IMR-90 (cell line): ENCODE measurements at regions not wholly inside any gene's neighbourhood (a gene's known extent, or its start where the extent isn't known, plus 50 kb on each side); places are given as distances from the start of the nearest gene placed in this dataset.

Experiments
- ATAC-seq: fragments of 200-7000 bp; cut with Tn5 transposase; 2 replicates; pipeline ENCODE4 v1.9.1; 2020; ENCODE audit warnings: low read depth, mild to moderate bottlenecking, moderate library complexity
- BruUV-seq: library from RNA; stranded (reverse); fragments of 400-500 nt; replicated peaks from 2 replicates; lab custom pipeline; 2021; lab: Mats Ljungman, UMichigan
- CTCF ChIA-PET: fragments of 300-600 bp; formaldehyde crosslinking; extraction: SDS; loops from one replicate; lab custom pipeline; 2021; ENCODE audit warnings: antibody characterized with exemption; lab: Yijun Ruan, JAX
- POLR2A ChIA-PET: fragments of 300-600 bp; sonication (Branson Sonifier 250); formaldehyde crosslinking; loops from one replicate; lab custom pipeline; 2022; ENCODE audit warnings: antibody characterized with exemption; ENCODE audit not compliant: unreplicated experiment; lab: Charles Lee
- DNase-seq: peaks from one replicate; pipeline ENCODE4 v3.0.0; 2013
- H2AFZ ChIP-seq: replicated peaks from 2 replicates; pipeline ENCODE3; 2013; ENCODE audit warnings: low read length, mild to moderate bottlenecking; ENCODE audit not compliant: poor library complexity
- H2AK5ac ChIP-seq: 2 replicates; pipeline ENCODE4 v1.6.1; 2013; ENCODE audit warnings: low read depth, low read length, inconsistent platforms
- H2AK9ac ChIP-seq: replicated peaks from 2 replicates; pipeline ENCODE3; 2013; ENCODE audit warnings: mild to moderate bottlenecking, low read depth, low read length, moderate library complexity; ENCODE audit not compliant: poor library complexity
- H2BK120ac ChIP-seq: 2 replicates; pipeline ENCODE4 v1.6.1; 2013; ENCODE audit warnings: low read depth, low read length, inconsistent platforms
- H2BK15ac ChIP-seq: 3 replicates; pipeline ENCODE4 v1.6.1; 2013; ENCODE audit warnings: low read depth, low read length, inconsistent platforms
- H2BK20ac ChIP-seq: 2 replicates; pipeline ENCODE4 v1.6.1; 2013; ENCODE audit warnings: low read depth, mild to moderate bottlenecking, inconsistent platforms, low read length, moderate library complexity
- H2BK5ac ChIP-seq: 2 replicates; pipeline ENCODE4 v1.6.1; 2013; ENCODE audit warnings: mild to moderate bottlenecking, low read depth, low read length, inconsistent platforms; ENCODE audit not compliant: poor library complexity, severe bottlenecking
- H3K14ac ChIP-seq: replicated peaks from 2 replicates; pipeline ENCODE4 v1.6.1; 2013; ENCODE audit warnings: low read depth, low read length, inconsistent platforms
- H3K18ac ChIP-seq: 2 replicates; pipeline ENCODE4 v1.6.1; 2013; ENCODE audit warnings: low read depth, low read length, control low read depth
- H3K23ac ChIP-seq: 2 replicates; pipeline ENCODE4 v1.6.1; 2013; ENCODE audit warnings: low read depth, low read length, inconsistent platforms
- H3K27ac ChIP-seq: 2 replicates; pipeline ENCODE4 v1.5.1; 2013; ENCODE audit warnings: mild to moderate bottlenecking, control low read depth, low read length; ENCODE audit not compliant: insufficient read depth
- H3K27me3 ChIP-seq: 2 replicates; pipeline ENCODE4 v1.6.1; 2013; ENCODE audit warnings: low read length; ENCODE audit not compliant: control insufficient read depth, insufficient read depth
- H3K36me3 ChIP-seq: 2 replicates; pipeline ENCODE4 v1.6.1; 2013; ENCODE audit warnings: low read length, mixed read lengths; ENCODE audit not compliant: control insufficient read depth, insufficient read depth
- H3K4ac ChIP-seq: 2 replicates; pipeline ENCODE4 v1.6.1; 2013; ENCODE audit warnings: low read depth, low read length, inconsistent platforms
- H3K4me1 ChIP-seq: 2 replicates; pipeline ENCODE4 v1.6.1; 2013; ENCODE audit warnings: low read length, mixed read lengths; ENCODE audit not compliant: control insufficient read depth, insufficient read depth
- H3K4me2 ChIP-seq: 2 replicates; pipeline ENCODE4 v1.6.1; 2013; ENCODE audit warnings: low read depth, mild to moderate bottlenecking, control low read depth, low read length, moderate library complexity
- H3K4me3 ChIP-seq: 2 replicates; pipeline ENCODE4 v1.5.1; 2013; ENCODE audit warnings: low read depth, mild to moderate bottlenecking, control low read depth, low read length, moderate library complexity; ENCODE audit not compliant: insufficient read depth
- H3K56ac ChIP-seq: 2 replicates; pipeline ENCODE4 v1.6.1; 2013; ENCODE audit warnings: low read length, inconsistent platforms; ENCODE audit not compliant: insufficient read depth; ENCODE audit errors: extremely low read depth
- H3K79me1 ChIP-seq, 2 experiments: 2 replicates each; pipeline ENCODE4 v1.6.1; 2013; ENCODE audit warnings: low read length in 2 of 2, inconsistent platforms in 1 of 2, low read depth in 1 of 2
- H3K9ac ChIP-seq: 2 replicates; pipeline ENCODE4 v1.6.1; 2013; ENCODE audit warnings: low read depth, low read length, control low read depth
- H3K9me1 ChIP-seq: 2 replicates; pipeline ENCODE4 v1.6.1; 2013; ENCODE audit warnings: low read length, inconsistent platforms; ENCODE audit not compliant: insufficient read depth
- H3K9me3 ChIP-seq: 2 replicates; pipeline ENCODE4 v1.6.1; 2013; ENCODE audit warnings: low read length; ENCODE audit not compliant: control insufficient read depth, insufficient read depth
- H4K20me1 ChIP-seq: 2 replicates; pipeline ENCODE4 v1.6.1; 2013; ENCODE audit warnings: low read length, inconsistent platforms; ENCODE audit not compliant: insufficient read depth
- H4K5ac ChIP-seq: 2 replicates; pipeline ENCODE4 v1.6.1; 2013; ENCODE audit warnings: mild to moderate bottlenecking, low read depth, low read length, control low read depth
- H4K8ac ChIP-seq, 2 experiments: 2 replicates each; pipeline ENCODE4 v1.6.1; 2013; ENCODE audit warnings: low read depth in 2 of 2, low read length in 2 of 2, control low read depth in 1 of 2, inconsistent platforms in 1 of 2
- H4K91ac ChIP-seq: 2 replicates; pipeline ENCODE4 v1.6.1; 2013; ENCODE audit warnings: low read depth, low read length, inconsistent platforms; ENCODE audit not compliant: insufficient read depth
- BHLHE40 ChIP-seq: fragments of 150-350 bp; IDR thresholded peaks from 2 replicates; pipeline ENCODE4 v1.6.1; 2016; ENCODE audit warnings: mild to moderate bottlenecking, low read depth, low read length
- CEBPB ChIP-seq: IDR thresholded peaks from 2 replicates; pipeline ENCODE4 v1.6.1; 2012; ENCODE audit warnings: low read depth, low read length, improper control_type of control experiment
- WGBS, 2 experiments: methylation state at CpG; one replicate each; pipeline versions ENCODE4 v1.1.5 to v1.1.7; 2013; ENCODE audit warnings: missing lambda C conversion rate in 2 of 2; ENCODE audit not compliant: insufficient read length in 1 of 2; ENCODE audit errors: extremely low coverage in 2 of 2; 5-methylcytosine and 5-hydroxymethylcytosine counted together
- dilution Hi-C: fragments of 300-500 bp; cut with HindIII; formaldehyde crosslinking; loops from one replicate; pipeline ENCODE4 v1.14.3; 2018; ENCODE audit warnings: low sequenced_read_pairs; ENCODE audit not compliant: unreplicated experiment
- in situ Hi-C: fragments of 300-500 bp; cut with MboI; formaldehyde crosslinking; loops from 3 replicates; pipeline ENCODE4 v1.14.3; 2019; ENCODE audit warnings: low sequenced_read_pairs, inconsistent platforms, mixed read lengths
- intact Hi-C: fragments of 100-400 bp; cut with micrococcal nuclease; formaldehyde crosslinking; loops from 2 replicates; pipeline ENCODE4 v1.10.0; 2022

GRCh38 chr13:72463561-72463960 lies 263.9 kb downstream of the MZT1 start:
- no peak overlapping the region for H2BK15ac ChIP-seq
- TF ChIP-seq CEBPB, result no peak
- no peak for TF ChIP-seq BHLHE40
- H4K91ac ChIP-seq, result no peak overlapping the region
- no peak overlapping the region for H3K9ac ChIP-seq
- H3K9me3 ChIP-seq, result no peaks in the 10 kb centered on the region
- H2AK9ac ChIP-seq, result no peak overlapping the region
- no peak overlapping the region for H2AFZ ChIP-seq
- H3K56ac ChIP-seq, result no peak overlapping the region
- H3K4ac ChIP-seq, result no peak overlapping the region
- POLR2A ChIA-PET, result no interaction called here
- CTCF ChIA-PET, result no interaction called here
- H2BK20ac ChIP-seq, result no peak overlapping the region
- H3K27ac ChIP-seq, result no peak overlapping the region
- dilution Hi-C loops, result no loop called here
- no peak overlapping the region for H3K18ac ChIP-seq
- no TSS peak for BruUV-seq
- H2BK5ac ChIP-seq, result no peak overlapping the region
- H2BK120ac ChIP-seq, result no peak overlapping the region
- no CpG with 5 or more reads among the region's 7 CpGs for WGBS, 2 experiments
- H3K27me3 ChIP-seq, result no peaks in the 10 kb centered on the region
- no peak for ATAC-seq
- no peak overlapping the region for H3K23ac ChIP-seq
- no peak overlapping the region for H3K4me2 ChIP-seq
- in situ Hi-C loops, result no loop called here
- no peak overlapping the region for H3K14ac ChIP-seq
- H3K79me1 ChIP-seq, result no peaks in the 10 kb centered on the region
- no peak for DNase-seq
- no peaks in the 10 kb centered on the region for H3K9me1 ChIP-seq
- no peaks in the 10 kb centered on the region for H4K20me1 ChIP-seq
- no peaks in the 10 kb centered on the region for H3K4me1 ChIP-seq
- no peak overlapping the region for H4K5ac ChIP-seq
- intact Hi-C loops, result no loop called here
- no peak overlapping the region for H2AK5ac ChIP-seq
- no peak overlapping the region for H3K4me3 ChIP-seq
- no peak overlapping the region for H4K8ac ChIP-seq
- H3K36me3 ChIP-seq, result no peaks in the 10 kb centered on the region
